DND-41 (cell line): ENCODE measurements at regions not wholly inside any gene's neighbourhood (a gene's known extent, or its start where the extent isn't known, plus 50 kb on each side); places are given as distances from the start of the nearest gene placed in this dataset.

Experiments
- EZH2 ChIP-seq: IDR thresholded peaks from 3 replicates; pipeline ENCODE4 v1.6.1; 2012; ENCODE audit warnings: borderline replicate concordance, low read depth, mild to moderate bottlenecking, moderate library complexity, low read length, inconsistent platforms; ENCODE audit not compliant: severe bottlenecking
- TF ChIP-seq, protein P1 (sequence below): IDR thresholded peaks from 2 replicates; pipeline ENCODE4 v1.5.1; 2012; ENCODE audit warnings: borderline replicate concordance, low read length, moderate library complexity, mild to moderate bottlenecking; ENCODE audit not compliant: poor library complexity, severe bottlenecking; ENCODE audit errors: extremely low read depth

DNA sequence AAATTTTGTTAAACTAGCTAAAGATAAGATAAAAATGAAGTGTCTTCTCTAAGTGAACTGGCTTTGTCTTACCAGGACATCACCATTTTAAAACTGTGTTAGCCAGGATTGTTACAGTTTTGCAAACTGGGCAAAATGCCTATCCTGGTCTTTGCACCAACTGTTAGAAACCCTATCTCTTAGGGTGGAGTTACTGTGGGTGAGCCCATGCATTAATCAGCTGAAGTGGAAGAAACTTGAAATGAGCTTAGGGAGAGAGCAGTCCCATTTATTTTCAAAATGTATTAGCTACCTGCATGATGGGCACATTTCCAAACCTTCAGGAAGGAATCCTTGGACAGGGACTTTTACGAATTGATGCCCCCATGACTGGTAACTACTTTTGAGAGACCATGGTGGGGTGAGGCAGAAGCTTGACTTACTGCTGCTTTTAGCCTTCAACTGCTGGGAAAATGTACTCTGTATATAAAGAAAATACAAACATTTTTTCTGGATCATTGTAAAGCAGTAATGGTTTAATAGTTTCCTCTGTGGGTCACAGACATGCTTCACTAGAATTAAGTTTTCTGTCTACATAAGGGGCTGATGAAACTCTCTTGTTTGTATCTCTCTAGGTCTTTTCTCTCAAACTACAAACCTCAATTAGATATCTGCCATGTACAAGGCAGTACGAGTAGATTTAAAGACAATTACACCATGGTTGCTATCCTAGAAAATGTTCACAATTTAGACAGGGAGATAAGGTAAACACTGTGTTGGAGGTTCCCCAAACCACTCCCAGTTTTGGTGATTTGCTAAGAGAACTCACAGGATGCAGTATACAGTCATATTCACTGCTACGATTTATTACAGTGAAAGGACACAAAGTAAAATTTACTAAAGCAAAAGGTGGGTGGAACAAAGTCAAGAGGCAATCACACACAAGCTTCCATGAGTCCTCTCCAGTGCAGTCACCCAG lies 321.4 kb upstream of the MMADHC start:
- TF ChIP-seq, protein P1, sequence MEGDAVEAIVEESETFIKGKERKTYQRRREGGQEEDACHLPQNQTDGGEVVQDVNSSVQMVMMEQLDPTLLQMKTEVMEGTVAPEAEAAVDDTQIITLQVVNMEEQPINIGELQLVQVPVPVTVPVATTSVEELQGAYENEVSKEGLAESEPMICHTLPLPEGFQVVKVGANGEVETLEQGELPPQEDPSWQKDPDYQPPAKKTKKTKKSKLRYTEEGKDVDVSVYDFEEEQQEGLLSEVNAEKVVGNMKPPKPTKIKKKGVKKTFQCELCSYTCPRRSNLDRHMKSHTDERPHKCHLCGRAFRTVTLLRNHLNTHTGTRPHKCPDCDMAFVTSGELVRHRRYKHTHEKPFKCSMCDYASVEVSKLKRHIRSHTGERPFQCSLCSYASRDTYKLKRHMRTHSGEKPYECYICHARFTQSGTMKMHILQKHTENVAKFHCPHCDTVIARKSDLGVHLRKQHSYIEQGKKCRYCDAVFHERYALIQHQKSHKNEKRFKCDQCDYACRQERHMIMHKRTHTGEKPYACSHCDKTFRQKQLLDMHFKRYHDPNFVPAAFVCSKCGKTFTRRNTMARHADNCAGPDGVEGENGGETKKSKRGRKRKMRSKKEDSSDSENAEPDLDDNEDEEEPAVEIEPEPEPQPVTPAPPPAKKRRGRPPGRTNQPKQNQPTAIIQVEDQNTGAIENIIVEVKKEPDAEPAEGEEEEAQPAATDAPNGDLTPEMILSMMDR: no peak
- no peak for TF ChIP-seq EZH2
